ENCODE measurements at regions not wholly inside any gene's neighbourhood (a gene's known extent, or its start where the extent isn't known, plus 50 kb on each side); places are given as distances from the start of the nearest gene placed in this dataset.

DNA sequence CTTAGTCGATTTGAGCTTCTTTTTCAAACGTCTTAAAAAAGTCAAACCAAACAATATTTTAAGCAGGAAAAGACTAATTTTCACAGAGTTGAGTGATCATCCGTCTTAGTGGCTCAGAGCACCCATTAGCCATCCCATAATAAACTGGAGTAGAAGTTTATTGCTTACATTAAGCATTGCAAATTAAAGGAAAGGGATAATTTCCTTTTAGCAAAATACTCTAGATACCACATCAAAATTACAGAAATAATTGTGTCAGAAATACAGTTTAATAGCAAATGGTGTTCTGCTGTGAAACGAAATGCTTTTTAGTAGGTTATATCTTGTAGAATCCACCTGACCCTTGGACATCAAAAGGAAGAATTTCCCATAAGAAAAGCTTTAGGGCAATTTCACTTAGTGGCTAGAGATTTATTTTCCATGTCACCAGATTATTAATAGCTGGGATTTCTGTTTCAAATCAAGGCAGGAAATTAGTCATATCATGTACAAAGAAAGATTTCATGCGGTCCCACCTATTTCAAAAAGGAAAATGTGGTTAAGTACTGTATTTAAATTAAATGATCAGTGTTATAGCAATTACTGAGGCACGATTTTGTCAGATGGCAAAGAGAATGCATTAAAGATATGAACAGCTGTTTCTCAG is 96.2 kb downstream of the NPTX2 start:
- TF ChIP-seq CTCF (IDR thresholded peaks at IDR 0.05) (no peak), ZFX (IDR thresholded peaks at IDR 0.05; ENCODE audit: borderline replicate concordance) (no peak)
